HG03354 (cell line): ENCODE measurements at regions not wholly inside any gene's neighbourhood (a gene's known extent, or its start where the extent isn't known, plus 50 kb on each side); places are given as distances from the start of the nearest gene placed in this dataset.
"Not testable (repeated sequence)": the region's sequence is repeated elsewhere in the genome, so short reads cannot be mapped to it uniquely, and the experiment has no call there.

Experiments used
- ATAC-seq: cut with Tn5 transposase; IDR thresholded peaks from one replicate; pipeline ENCODE4 v1.9.1; 2021; ENCODE audit warnings: mild to moderate bottlenecking; ENCODE audit not compliant: unreplicated experiment, poor library complexity, severe bottlenecking

DNA sequence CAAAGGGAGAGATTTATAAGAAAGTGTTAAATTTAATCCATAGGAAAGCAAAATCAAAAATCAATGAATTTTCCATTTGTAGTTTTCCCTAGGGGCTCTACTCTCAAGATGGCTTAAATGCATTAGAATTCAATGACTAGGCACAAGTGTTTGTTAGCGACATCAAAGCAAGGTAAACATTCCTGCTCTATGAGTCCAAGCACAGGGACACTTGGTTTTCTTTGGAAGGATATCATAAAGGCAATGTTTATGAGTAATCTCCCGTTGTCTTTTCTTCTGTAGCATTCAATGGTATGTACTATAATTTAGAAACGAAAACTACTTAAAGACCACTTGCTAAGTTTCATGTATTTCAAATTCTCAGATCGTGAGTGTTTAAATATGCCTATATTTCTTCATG, 54.8 kb upstream of the ZNF717 start:
- ATAC-seq, result not testable (repeated sequence)

DNA sequence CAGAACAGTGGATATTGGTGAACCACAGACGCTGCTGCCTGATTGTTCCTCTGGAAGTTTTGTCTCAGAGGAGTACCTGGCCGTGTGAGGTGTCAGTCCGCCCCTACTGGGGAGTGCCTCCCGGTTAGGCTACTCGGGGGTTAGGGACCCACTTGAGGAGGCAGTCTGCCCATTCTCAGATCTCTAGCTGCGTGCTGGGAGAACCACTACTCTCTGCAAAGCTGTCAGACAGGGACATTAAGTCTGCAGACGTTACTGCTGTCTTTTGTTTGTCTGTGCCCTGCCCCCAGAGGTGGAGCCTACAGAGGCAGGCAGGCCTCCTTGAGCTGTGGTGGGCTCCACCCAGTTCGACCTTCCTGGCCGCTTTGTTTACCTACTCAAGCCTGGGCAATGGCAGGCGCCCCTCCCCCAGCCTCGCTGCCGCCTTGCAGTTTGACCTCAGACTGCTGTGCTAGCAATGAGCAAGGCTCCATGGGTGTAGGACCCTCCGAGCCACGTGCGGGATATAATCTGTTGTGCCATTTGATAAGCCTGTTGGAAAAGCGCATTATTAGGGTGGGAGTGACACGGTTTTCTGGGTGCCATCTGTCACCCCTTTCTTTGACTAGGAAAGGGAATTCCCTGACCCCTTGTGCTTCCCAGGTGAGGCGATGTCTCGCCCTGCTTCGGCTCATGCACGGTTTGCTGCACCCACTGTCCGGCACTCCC, 65.1 kb upstream of the ZNF717 start:
- ATAC-seq, result not testable (repeated sequence)

DNA sequence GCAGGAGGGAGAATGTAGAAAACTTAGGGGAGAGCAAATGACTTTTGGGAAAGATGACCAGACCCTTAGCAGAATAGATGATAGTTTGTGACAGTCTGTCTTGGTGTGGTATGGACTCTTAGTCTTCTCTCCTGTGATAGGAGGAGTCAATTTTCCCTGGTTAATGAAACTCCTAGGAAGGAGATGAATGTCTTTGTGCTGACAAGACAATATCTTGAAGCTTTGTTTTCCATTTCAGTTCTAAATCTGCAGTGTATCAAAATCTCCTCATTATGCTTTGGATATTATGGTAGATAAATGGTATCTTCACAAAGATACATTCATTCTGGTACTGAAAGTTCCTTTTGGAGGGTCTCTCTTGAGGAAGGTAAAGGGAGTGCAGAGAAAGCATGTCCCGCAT, 77.8 kb upstream of the ZNF717 start:
- no peak for ATAC-seq

DNA sequence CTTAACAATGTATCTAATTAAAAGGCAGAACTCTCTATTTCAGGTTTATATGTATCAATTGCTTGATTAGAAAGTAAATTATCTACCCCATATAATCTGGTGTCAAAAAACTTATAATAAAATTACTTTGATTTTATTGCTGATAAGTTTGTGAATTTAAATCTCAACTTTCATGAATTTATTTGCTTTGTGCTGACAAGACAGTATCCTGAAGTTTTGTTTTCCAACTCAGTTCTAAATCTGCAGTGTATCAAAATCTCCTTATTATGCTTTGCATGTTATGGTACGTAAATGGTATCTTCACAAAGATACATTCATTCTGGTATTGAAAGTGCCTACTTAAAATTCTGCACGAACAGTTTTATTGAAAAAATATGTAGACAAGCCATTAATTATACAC, 78.5 kb upstream of the ZNF717 start:
- ATAC-seq, result no peak

DNA sequence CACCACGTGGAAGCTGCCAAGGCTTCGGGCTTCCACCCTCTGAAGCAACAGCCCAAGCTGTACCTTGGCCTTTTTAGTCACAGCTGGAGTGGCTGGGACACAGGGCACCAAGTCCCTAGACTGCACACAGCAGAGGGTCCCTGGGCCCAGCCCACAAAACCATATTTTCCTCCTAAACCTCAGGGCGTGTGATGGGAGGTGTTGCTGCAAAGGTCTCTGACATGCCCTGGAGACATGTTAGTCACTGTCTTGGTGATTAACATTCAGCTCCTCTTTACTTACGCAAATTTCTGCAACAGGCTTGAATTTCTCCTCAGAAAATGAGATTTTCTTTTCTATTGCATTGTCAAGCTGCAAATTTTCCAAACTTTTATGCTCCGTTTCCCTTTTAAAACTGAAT, 98.4 kb upstream of the ZNF717 start:
- ATAC-seq, result not testable (repeated sequence)

DNA sequence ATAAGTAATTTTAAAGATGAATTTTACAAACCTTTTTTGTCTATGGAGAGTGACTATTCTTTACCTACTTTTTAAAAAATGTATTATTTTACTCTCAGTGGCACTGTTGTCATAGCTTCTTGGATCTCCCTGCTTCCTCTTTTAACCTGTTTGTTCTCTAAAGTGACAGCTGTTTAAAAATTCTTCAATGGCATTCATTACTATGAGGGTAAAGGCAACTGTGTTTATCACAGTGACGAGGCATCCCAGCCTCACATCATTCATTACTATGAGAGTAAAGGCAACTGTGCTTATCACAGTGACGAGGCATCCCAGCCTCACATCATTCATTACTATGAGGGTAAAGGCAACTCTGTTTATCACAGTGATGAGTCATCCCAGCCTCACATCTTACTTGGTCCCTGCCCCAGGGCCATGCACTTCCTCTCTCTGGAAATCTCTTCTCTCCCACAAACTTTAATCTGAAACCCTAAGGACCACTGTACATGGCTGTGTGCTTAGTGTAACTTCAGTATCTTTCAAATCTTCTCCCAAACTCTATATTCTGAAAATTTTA, 101.7 kb upstream of the ZNF717 start:
- no peak for ATAC-seq

DNA sequence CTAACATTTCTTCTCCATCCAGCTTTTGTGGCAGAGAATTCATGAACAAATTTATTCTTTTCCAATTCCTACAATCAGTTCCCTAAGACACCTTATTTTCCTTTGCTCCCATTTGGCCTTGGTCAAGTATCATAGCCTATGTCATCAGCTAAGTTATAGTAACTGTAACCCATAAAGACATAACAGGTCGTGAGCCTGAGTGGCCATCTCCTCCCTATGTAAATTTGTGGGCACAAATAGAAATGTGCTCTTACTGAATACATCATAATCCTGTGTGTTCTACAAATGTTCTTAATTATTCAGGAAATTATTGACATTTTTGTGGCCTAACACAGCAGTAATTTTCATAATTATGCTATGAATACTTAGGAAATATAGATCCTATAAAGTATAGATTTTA, 108.9 kb upstream of the ZNF717 start:
- ATAC-seq, result no peak

DNA sequence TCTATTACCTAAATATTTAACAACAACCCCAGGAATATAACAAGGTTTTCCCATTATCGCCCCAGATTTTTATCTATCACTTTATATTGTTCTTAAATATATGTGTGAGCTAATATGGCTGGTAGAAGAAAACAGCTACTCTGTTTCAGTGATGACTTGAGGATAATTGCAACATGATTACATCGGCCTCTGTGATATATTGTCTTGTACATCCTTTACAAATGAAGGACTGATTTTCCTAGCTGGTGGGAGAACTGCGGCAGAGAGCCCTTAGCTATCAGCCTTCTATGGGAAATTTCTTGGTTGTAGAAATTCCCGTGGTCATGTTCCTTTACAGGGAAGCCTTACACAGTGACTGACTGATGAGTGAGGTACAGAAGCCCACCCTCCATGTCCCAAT, 110.9 kb upstream of the ZNF717 start:
- no peak for ATAC-seq

DNA sequence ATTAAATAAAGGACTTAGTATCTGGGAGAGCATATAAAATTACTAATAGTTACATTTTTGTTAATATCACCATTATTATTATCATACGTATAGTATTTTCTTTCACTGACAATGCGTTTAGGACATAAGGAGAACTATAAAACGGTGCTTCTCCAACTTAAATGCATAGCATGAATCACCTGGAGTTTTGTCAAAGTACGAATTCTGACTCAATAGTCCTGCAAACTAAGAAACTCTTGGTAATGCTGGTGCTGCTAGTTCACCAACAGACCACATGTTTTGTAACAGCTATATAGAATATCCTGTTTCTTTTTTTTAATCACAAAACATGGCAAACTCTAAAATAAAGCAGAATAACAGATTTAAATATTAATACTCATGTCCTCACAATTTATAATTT, 116.1 kb upstream of the ZNF717 start:
- not testable (repeated sequence) for ATAC-seq

DNA sequence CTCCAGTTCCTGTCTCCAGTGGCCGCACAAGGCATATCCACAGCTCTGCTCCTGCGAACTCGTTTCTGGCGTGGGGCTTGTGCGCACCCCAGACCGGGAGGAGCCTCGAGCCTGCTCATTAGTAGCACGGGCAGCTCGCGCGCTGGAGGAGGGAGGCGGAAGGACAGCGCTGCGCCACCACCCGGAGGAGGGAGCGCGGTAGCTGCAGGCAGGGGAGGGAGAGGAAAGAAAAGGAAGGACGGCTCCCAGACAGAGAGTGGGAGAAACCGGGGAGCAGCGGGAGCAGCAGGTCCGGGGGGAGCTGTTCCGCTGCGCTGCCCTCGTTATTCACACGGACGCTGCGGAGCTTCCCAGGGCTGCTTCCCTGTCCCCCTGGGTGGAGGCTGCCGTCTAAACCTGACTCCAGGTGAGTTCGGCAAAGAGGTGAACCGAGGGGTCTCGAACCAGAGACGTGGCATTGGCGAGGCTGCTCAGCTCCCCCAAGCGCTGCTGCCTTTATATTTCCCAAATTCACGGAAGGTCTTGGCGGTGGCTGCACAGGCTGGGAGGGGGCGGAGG, 121.3 kb upstream of the ZNF717 start:
- no peak for ATAC-seq

DNA sequence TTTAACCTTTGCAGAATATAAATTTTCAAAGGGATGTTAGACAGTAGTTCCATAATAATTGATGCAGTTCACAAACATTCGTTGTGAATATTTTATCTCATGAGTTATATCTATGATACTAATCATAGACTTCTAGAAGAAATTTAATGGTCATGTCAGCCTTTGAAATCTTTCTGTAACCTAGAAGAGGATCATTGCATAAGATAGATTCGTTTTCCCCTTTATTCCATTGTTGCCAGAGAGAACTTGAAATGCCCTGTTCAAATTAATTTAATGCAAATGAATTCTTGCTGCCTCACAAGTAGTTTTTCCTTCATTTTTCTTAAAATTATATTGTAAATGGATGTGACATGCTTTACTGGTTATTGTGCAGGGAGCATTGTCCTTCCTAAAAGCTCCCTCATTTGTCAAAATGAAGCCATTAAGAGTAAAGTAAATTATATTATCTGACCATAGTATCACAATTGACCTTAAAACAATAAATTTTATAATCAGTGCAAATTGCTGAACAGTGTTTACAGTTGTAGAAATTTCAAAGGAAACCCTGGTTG, 128.5 kb upstream of the ZNF717 start:
- no peak for ATAC-seq

DNA sequence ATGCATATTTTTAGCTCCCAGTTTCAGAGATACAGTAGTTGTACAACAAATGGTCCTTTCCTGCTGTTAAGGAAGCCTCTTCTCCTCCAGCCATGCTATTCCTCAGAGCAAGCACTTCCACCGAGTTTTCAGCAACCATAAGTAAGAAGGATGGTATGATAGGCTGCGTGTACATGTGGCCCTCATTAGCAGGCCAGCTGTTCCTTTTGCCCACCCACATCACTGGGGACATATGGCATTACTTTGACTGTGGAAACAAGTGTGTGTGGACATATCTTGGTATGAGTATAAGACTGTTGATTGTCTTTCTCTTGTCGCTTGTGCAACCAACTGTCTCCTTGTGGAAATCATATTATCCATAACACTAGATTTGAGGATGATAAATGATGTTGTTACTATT, 129.4 kb upstream of the ZNF717 start:
- not testable (repeated sequence) for ATAC-seq

DNA sequence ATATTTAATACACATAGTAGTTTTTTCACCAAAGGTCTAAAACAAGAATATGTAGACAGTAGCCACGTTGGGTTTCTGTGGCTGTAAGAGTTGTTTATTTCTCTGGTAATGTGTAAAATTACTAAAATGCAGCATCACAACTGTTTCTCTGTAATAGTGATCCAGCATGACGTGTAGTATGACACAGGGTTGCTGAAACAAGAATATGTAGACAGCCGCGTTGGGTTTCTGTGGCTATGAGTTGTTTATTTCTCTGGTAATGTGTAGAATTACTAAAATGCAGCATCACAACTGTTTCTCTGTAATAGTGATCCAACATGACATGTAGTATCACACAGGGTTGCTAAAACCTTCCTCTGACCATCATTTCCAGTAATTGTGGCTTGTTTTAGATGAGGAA, 153.6 kb upstream of the ZNF717 start:
- no peak for ATAC-seq

DNA sequence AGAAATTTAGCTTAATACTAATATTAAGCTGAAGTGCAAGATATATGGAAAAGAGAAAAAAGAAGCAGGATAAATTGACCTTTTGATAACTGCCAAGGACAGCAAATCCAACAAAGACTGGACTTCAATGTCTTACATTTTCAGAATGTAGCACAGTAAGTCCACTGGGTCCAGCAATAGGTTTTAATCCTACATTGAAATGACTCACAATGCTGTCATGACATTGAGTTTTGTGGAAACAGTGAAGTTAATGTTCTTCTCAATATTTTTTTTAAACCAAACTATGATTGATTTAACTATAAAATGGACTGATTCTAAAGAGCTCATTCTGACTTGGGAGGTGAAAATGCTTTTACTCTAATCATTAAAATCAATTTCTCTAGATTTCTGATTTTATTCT, 166.6 kb upstream of the ZNF717 start:
- ATAC-seq, result no peak

DNA sequence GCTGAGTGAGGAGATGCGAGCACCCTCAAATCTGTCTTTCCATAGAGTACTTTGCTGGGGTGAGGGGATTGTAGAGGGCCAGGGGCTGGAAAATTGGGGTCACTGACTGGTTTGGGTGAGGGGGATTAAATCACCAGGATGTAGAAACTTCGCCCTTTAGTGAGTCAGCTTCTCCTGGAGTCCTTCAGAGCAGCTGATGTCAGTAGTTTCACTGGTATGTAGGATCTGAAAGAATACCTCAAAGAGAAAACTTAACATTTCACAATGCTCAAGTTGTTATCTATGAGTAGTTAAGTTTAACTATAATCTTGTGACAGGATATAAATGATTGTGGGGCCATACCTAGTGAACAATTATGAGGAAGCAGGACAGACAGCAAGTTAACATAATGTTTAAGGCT, 174.7 kb upstream of the ZNF717 start:
- ATAC-seq, result not testable (repeated sequence)

DNA sequence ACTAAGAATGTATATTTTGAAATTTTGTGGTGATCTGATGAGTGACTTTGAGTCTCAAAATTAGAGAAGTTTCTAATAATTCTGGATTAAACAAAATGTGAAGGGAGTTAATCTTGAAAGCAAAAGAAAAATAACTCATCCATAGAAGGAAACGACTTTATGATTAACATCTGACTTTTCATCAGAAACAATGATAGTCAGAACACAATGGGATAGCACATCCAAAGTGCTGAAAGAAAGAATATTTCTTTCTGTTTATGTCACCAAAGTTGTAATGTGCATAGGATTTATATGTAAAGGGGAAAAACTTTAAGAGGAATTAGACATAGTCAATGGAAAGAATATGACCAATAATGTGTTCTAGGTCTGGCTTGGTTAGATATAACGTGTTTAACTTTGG, 176.7 kb upstream of the ZNF717 start:
- ATAC-seq, result not testable (repeated sequence)

DNA sequence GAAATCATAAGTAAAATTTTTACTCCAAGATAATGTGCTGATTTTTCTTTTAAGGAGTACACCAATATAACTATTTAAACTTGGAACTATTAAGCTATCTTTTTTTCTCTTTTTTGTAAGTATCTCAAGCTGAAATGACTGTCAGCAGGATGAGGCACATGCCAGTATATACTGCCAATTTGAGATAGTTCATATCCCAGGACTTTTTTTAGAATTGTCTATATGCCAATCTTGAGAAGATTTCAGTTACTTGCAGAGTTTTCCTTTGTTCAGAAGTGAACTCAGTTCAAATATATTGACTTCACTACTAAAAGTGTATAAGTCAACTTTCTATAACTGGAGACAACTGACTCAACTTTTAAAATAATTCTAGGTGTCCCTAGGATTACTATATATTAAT, 181.7 kb upstream of the ZNF717 start:
- ATAC-seq, result no peak

DNA sequence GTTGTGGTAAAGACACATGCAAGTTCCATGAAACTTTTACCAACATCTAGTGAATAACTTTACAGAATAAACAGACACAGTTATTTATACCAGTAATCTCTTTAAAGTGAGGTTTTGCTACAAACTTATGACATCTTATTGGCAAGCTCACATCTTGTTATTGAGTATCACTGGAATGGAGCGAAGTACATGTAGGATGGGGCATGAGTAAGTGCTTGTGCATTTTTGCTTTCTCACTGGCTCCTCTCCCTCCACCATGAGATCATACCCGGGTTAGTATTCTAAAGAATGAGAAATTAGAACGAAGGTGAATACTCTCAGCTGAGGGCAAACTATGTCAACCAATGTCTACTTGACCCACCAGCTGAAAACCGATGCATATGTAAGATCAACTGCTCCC, 193.3 kb upstream of the ZNF717 start:
- no peak for ATAC-seq

DNA sequence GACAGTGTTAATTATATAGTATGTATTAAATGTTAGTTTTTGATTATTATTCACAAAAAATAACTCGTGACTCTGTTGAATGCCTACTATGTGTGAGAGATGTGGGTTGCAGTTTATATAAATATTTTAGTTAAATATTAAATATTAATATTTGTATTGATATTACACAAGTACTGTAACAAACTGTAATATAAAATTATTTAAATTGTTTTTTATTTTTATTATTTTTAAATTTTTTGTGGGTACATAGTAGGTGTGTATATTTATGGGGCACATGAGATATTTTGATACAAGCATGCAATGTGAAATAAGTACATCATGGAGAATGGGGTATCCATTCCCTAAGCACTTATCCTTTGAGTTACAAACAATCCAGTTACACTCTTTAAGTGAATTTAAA, 196.1 kb upstream of the ZNF717 start:
- no peak for ATAC-seq

DNA sequence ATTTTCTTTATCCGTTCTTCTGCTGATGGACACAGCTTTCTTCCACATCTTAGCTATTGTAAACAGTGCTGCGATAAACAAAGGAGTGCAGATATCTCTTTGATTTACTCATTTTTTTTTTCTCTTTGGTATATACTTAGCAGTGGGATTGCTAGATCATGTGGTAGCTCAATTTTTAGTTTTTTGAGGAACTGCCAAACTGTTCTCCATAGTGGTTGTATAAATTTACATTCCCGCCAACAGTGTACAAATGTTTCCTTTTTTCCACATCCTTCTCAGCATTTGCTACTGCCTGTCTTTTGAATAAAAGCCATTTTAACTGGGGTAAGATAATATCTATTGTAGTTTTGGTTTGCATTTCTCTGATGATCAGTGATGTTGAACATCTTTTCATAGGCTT, 196.8 kb upstream of the ZNF717 start:
- no peak for ATAC-seq

DNA sequence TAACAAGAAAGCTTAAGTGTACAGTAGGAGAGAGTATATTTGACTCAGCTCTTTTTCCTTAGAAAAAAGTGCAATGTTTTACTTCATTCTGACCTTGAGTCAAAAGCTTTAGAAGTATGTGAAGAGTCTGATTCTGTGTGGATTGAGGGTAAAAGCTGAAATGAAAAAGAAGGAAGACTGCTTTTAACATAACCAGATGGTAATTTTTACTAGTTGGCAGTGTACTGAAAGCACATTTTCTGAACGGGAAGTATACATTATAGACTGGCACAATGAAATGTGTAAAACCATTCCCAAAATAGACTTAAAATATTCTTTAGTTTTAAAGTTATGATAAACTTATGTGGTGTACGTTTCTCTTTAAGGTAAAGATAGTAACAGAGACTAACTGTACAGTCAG, 197.8 kb upstream of the ZNF717 start:
- no peak for ATAC-seq
